ENCODE measurements at regions not wholly inside any gene's neighbourhood (a gene's known extent, or its start where the extent isn't known, plus 50 kb on each side); places are given as distances from the start of the nearest gene placed in this dataset.
"Not testable (repeated sequence)": the region's sequence is repeated elsewhere in the genome, so short reads cannot be mapped to it uniquely, and the experiment has no call there.

DNA sequence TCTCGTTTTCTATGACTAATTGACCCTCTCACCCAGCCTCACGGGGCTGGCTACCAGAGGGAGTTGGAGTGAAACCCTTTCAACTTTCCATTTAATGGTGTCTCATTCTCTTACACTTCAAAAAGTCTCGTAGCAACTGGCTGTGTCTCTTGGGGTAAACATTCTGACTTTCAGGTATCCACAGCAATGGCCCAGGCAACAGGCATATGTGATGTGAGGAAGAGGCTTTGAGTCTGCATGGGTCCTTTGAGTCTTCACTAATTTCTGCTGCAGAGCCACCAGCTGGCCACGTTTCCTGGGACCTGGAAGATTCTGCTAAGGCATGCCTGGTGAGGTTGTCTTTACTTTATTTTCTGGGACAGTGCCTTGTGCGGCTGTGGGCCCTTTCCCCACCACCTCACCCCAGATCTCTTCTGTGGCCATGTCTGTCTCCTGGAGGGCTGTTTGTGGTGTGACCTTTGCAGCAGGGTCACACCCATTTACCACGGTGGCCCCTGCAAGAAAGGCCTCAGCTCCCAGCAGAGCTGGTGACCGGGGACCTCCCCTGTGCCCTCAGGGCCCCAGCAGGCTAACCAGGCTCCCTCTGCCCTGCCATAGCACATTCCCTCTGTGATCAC, 112.5 kb upstream of the FRG1 start:
- no peak for DNase-seq (ENCODE audit: low read depth)

DNA sequence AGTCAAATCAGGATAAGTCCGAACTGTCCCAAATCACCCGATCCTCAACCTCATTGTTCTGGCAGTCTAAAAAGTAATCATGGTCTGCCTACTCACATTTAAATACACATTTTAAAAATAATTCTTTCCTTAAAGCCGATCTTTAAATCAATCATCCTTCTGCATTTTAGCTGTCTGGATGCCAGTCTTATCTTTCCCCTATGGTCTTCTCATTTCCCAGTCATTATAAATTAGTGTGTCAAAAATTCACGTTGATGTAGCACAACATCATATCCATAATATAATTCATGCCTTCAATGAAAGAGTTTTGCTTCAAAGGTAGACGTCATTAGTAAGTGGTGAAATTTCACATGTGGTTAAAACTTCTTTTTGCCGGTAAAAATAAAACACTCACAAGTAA, 108.1 kb upstream of the FRG1 start:
- no peak for DNase-seq (ENCODE audit: low read depth)

DNA sequence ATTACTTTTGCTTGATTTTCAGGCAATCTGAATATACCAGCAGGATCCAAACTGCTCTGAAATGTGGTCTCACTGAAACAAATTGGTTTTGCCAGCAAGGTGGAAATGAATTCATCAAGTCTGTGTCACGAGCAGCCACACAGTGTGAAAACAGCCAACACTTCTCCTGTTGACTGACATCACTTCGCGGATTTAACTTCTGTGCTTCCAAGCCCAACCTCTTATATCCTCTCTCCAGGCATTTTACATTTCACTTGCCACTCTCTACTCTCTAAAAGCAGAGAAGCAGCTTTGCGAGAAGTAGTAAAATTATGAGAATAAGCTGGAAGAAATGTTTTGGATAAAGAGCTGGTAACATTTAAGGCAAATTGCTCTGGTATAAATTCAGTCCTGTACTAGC, 106.1 kb upstream of the FRG1 start:
- DNase-seq (ENCODE audit: low read depth) = no peak

DNA sequence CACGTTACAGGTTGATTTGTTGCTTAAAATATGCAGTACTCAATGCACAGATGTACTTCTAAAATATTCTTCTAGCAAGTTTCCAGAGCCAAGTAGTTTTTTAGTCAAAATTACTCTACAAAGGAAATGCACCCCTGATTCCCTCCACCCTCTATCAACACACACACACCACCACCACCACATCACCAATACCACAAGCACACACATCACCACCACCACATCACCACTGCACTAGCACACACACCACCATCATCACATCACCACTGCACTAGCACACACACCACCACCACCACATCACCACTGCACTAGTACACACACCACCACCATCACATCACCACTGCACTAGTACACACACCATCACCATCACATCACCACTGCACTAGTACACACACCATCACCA, 105.2 kb upstream of the FRG1 start:
- no peak for DNase-seq (ENCODE audit: low read depth)

DNA sequence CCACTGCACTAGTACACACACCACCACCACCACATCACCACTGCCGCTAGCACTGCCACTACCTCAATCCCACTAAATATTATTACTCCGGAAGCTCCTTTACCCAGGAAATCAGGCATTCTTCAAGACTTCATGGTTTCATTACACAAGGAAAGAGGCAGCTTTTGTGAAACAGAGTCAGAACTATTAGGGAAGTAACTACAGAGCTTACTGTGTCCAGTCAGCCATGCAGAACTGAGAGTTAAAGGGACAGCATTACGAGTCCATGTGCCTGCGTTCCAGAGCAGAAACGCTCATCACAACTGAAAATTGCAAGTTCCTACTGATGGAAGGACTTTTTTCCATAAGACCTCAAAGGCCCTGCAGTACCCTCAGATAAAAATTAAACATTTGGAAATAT, 103.2 kb upstream of the FRG1 start:
- no peak for DNase-seq (ENCODE audit: low read depth)

DNA sequence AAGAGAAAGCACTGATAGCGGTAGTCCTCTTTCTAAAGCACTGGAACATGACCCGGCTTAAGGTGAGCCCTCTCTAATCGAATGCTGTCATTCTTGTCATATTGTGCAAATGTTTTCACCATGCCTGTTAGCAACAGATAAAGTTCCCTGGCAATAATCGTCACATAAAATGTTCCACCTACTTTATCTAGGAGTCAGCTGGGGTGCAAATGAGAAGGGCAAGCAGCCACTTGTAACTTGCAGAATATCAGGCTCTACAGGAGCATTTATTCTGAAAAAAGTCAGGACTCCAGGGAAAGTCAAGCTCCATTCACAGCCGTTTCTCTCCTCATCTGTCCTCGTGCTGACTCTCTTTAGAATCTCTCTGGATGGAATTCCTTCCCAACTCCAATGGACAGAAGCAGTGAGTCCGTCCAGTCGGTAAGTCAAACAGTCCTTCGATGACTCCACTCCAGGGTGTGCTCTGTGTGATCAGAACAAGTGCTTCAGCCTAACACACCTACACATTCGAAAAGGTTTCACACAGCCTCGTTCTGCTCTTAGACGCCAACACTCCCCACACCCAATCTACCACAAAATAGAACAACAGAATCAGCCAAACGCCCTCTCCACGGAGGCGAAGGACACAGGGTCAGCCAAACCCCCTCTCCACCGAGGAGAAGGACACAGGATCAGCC, 101.7 kb upstream of the FRG1 start:
- no peak for DNase-seq (ENCODE audit: low read depth)

DNA sequence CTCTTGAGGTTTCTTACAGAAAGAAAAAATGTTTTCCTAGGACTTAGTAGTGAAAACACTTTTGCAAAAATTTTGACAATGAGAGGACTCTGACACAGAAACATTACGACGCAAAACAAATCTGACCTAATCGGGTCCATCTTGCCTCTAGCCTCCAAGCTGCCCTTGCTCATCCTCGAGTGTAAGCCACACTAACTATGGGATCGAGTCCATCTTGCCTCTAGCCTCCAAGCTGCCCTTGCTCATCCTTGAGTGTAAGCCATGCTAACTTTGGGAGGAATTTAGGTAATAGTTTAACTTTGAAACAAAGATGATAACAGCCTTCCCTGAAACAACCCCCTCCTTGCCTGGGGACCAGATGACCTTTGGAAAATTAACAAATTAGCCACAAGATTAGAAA, 100.3 kb upstream of the FRG1 start:
- no peak for DNase-seq (ENCODE audit: low read depth)

DNA sequence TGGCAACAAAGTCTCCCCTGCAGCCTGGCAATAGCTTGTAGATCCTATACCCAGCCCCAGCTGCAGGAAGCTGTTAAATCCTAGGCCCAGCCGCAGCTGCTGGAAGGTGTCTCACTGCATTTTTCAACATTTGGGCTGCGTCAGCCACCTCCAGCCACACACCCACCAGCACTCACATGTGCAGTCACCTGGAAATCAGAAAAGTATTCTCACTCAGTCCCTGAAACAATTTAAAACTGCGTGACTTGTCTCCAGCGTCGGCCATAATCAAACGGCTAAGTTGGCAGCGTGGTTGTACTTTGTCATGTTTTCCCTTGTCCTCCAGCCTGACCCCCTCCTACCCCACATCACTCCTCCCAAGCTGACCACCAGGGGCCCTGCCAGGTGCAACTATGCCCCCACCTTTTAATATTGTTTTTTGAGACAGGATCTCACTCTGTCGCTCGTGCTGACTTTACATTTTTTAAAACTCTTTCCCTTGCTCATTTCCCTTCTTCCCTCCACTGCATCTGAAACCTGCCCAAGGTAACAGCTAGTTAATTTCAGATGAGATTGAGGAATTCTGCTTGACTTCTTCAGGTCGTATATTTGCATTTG, 97.2 kb upstream of the FRG1 start:
- DNase-seq (ENCODE audit: low read depth) = no peak

DNA sequence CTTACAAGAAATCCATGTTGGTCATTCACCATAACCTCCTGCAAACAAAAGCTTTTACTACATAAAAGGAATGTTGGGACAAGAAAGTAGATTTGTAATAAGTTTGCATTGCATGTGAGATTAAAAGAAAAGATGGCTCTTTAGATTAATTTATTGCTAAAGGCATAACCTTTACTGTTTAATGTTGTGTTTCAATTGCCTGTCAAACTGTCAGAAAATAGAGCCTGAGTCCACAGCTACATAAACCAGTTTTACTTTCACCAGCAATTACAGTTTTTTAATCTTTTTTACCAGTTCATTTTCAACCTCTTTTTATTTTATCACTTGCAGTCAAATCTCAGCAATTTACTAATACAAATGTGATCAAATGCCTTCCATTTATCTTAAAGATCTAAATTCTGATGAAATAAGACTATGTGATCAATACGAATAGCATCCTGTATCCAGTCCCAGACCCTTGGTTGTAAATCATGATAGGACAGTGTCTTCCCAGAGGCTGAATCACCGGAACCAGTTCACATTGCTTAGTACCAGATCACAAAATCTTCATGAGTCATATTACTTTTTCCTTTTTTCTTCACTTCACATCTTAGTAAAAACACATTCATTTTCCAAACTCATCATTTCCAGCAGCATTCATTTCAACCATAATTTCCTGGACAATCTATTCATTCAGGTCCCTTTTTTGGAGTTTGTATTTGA, 95.4 kb upstream of the FRG1 start:
- DNase-seq (ENCODE audit: low read depth) = no peak

DNA sequence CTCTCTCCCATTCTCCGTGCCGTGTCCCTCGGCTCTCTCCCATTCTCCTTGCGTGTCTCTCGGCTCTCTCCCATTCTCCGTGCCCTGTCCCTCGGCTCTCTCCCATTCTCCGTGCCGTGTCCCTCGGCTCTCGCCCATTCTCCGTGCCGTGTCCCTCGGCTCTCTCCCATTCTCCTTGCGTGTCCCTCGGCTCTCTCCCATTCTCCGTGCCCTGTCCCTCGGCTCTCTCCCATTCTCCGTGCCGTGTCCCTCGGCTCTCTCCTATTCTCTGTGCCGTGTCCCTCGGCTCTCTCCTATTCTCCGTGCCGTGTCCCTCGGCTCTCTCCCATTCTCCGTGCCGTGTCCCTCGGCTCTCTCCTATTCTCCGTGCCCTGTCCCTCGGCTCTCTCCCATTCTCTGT, 94.6 kb upstream of the FRG1 start:
- not testable (repeated sequence) for DNase-seq (ENCODE audit: low read depth)

DNA sequence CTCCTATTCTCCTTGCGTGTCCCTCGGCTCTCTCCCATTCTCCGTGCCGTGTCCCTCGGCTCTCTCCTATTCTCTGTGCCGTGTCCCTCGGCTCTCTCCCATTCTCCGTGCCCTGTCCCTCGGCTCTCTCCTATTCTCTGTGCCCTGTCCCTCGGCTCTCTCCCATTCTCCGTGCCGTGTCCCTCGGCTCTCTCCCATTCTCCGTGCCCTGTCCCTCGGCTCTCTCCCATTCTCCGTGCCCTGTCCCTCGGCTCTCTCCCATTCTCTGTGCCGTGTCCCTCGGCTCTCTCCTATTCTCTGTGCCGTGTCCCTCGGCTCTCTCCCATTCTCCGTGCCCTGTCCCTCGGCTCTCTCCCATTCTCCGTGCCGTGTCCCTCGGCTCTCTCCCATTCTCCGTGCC, 94.1 kb upstream of the FRG1 start:
- DNase-seq (ENCODE audit: low read depth) = not testable (repeated sequence)

DNA sequence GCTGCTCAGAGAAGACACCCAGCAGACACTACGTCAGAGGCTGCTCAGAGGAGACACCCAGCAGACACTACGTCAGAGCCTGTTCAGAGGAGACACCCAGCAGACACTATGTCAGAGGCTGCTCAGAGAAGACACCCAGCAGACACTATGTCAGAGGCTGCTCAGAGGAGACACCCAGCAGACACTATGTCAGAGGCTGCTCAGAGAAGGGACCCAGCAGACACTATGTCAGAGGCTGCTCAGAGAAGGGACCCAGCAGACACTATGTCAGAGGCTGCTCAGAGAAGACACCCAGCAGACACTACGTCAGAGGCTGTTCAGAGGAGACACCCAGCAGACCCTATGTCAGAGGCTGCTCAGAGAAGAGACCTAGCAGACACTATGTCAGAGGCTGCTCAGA, 92.0 kb upstream of the FRG1 start:
- DNase-seq (ENCODE audit: low read depth) = not testable (repeated sequence)

DNA sequence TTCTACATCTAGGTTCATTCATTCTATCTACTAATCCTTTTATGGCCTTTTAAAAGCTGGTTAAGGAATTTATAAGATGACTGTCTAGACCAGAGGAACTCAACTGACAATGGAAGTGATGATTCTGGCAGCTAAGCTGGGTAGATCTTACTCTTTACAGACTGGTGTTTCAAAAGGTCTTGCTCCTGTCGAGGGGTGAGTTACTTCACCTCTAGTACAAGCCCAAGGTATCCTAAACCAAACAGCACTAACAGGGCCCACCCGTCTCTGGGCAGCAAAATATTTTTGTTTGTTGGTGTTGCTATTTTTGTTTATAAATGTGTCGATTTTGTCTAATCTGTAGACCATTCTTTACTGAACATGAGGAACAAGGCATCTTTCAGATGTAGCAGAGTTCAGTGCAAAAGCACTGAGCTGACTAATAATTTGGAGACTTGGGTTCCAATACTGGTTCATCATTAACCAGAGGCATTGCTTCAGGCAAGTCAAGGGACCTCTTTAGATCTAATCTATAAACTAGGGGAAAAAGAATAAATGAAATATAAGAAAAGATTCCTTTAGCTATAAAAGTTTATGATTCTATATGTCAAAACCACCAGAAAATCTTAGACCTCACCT, 90.3 kb upstream of the FRG1 start:
- DNase-seq (ENCODE audit: low read depth) = no peak

DNA sequence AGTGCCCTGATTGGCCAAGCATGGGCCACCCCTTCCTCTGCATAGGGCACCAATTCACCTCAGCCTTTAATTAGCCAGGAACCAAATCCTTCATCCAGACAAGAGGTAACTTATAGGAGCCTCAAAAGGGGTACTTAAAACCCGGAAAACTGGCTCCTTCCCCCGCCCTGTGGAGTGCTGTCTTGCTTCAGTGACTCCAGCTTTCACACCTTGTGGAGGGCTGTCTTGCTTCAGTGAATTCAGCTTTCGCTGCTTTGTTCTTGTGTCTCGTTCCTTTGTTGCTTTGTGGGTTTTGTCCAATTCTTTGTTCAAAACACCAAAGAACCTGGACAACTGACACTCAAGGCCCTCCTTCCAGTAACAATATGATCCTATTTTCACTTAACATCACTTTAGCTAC, 82.2 kb upstream of the FRG1 start:
- DNase-seq (ENCODE audit: low read depth) = no peak

DNA sequence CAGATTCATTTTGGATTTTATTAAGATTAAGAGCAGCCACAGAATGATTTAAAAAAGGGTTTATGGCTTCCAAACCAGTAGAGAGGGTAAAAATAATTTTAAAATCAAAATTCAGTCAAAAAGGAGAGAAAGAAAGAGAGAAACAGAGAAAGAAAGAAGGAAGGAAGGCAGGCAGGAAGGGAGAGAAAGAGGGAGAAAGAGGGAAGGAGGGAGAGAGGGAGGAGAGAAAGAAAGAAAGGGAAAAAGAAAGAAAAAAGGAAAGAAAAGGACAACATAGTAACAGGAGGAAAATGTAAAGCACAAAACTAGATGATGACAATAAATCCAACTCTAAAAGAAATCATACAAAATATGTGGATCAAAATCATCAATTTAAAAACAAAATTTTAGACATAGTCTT, 79.6 kb upstream of the FRG1 start:
- DNase-seq (ENCODE audit: low read depth) = no peak

DNA sequence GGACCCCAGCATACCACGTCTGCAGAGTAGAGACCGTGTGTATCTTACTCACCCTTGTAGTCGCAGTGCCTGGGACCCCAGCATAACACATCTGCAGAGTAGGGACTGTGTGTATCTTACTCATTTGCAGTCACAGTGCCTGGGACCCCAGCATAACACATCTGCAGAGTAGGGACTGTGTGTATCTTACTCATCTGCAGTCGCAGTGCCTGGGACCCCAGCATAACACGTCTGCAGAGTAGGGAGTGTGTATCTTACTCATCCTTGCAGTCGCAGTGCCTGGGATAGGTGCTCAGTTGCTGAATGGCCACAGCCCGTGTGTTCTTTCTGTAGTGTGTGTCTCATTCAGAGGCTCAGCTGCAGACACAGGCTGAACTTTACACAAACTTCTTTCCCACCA, 71.4 kb upstream of the FRG1 start:
- DNase-seq (ENCODE audit: low read depth) = no peak

DNA sequence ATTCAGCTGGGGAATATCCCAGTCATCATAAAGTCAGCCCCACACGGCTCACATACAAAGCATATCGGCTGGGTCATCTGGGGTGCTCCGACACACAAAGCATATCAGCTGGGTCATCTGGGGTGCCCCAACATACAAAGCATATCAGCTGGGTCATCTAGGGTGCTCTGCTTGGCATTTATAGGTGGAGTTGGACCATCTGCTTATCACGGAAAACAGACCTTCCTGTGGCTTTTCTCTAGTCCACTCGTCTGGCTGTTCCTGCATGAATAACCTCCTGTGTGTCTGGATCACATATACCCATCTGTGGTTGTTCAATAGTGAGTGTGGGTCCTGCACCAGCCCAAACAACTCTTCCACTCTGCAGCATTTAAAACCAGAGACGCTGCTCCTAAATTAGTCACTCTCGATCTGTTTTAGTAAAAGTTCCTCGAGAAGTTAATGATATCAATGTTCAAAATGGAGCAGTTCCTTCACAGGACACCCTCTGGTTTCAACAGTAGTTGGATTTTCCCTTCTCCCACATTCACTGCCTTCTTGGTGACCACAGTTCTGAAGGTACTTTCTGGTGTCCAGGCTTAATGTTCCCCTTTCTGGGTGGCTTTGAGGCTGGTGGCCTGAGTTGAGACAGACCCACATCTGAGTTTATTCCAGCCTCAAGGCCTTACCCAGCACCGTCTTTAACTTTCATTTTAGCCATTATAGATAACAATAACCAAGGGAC, 70.0 kb upstream of the FRG1 start:
- no peak for DNase-seq (ENCODE audit: low read depth)

DNA sequence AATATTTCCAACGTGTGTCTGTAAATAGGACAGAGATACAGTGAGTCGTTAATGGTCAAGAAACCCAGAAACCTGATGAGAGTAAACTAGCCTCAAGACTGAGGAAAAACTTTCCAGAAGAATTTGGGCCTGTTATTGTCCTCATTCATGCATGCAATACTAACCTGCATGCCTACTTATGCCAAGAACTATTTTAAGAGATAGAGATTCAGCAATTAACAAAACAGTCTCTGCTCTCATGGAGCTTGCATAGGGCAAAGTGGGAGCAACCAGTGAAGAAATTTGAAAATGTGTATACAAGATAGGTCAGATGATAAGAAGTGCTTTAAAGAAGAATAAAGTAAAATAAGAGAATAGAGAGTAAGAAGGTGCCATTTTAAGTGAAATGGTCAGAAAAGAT, 66.1 kb upstream of the FRG1 start:
- DNase-seq (ENCODE audit: low read depth) = no peak

DNA sequence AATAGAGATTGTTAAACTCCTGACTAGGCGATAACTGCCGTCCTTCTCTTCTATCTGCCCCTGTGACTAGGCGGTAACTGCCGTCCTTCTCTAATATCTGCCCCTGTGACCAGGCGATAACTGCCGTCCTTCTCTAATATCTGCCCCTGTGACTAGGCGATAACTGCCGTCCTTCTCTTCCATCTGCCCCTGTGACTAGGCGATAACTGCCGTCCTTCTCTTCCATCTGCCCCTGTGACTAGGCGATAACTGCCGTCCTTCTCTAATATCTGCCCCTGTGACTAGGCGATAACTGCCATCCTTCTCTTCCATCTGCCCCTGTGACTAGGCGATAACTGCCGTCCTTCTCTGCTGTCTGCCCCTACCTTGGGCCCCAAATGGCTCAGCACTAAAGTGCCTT, 59.5 kb upstream of the FRG1 start:
- not testable (repeated sequence) for DNase-seq (ENCODE audit: low read depth)

DNA sequence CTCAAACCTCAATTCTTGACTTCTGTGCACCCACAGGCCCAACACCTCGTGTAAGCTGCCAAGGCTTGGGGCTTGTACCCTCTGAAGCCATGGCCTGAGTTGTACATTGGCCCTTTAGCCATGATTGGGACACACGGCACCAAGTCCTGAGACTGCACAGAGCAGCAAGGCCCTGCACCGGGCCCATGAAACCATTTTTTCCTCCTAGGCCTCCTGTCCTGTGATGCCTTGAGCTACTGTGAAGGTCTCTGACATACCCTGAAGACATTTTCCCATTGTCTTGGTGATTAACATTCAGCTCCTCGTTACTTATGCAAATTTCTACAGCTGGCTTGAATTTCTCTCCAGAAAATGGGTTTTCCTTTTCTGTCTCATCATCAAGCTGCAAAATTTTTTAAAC, 52.3 kb upstream of the FRG1 start:
- not testable (repeated sequence) for DNase-seq (ENCODE audit: low read depth)

Measured in activated T-helper 9 cell treated with anti-CD3 and anti-CD28 coated beads, Interleukin-2, amount 50 U/mL, for 16 hours (primary cell).